Erythroblast (primary cell): ENCODE measurements at regions not wholly inside any gene's neighbourhood (a gene's known extent, or its start where the extent isn't known, plus 50 kb on each side); places are given as distances from the start of the nearest gene placed in this dataset.

Experiments used
- GATA1 ChIP-seq: IDR thresholded peaks from 2 replicates; pipeline ENCODE4 v1.6.1; 2011; ENCODE audit warnings: low read depth, mild to moderate bottlenecking, control low read depth, low read length, moderate library complexity
- POLR2A ChIP-seq: IDR thresholded peaks from 2 replicates; pipeline ENCODE4 v1.6.1; 2011; ENCODE audit warnings: mild to moderate bottlenecking, low read length

GRCh38 chr12:77343291-77343690 lies 277.9 kb upstream of the E2F7 start:
- TF ChIP-seq POLR2A (no peak), GATA1 (no peak)
